Left ventricle myocardium inferior (tissue), 1 donor: ENCODE measurements at regions not wholly inside any gene's neighbourhood (a gene's known extent, or its start where the extent isn't known, plus 50 kb on each side); places are given as distances from the start of the nearest gene placed in this dataset.

Experiments used
- DNase-seq: peaks from one replicate; pipeline ENCODE4 v3.0.0-alpha.2; 2020
- H3K27ac ChIP-seq: fragments of 200-600 bp; replicated peaks from 2 replicates; pipeline ENCODE4 v1.8.0; 2021
- H3K27me3 ChIP-seq: fragments of 200-600 bp; 2 replicates; pipeline ENCODE4 v1.8.0; 2021; ENCODE audit warnings: low read depth
- H3K36me3 ChIP-seq: fragments of 200-600 bp; 2 replicates; pipeline ENCODE4 v1.8.0; 2021
- H3K4me1 ChIP-seq: fragments of 200-600 bp; 2 replicates; pipeline ENCODE4 v1.8.0; 2021
- H3K4me3 ChIP-seq: fragments of 200-600 bp; 2 replicates; pipeline ENCODE4 v1.8.0; 2021; ENCODE audit warnings: mild to moderate bottlenecking, moderate library complexity
- H3K9me3 ChIP-seq: fragments of 200-600 bp; replicated peaks from 2 replicates; pipeline ENCODE4 v1.8.0; 2021
- intact Hi-C: fragments of 100-400 bp; cut with micrococcal nuclease; formaldehyde crosslinking; loops from one replicate; pipeline ENCODE4 v1.11.0; 2022
- TF ChIP-seq, protein P1 (sequence below): fragments of 200-600 bp; IDR thresholded peaks from 2 replicates; pipeline ENCODE4 v1.8.0; 2021; ENCODE audit warnings: antibody characterized with exemption, mild to moderate bottlenecking, borderline replicate concordance
- donor health status: DM: no; HTN: yes; CAD: no; lungs with severe emphysema.

DNA sequence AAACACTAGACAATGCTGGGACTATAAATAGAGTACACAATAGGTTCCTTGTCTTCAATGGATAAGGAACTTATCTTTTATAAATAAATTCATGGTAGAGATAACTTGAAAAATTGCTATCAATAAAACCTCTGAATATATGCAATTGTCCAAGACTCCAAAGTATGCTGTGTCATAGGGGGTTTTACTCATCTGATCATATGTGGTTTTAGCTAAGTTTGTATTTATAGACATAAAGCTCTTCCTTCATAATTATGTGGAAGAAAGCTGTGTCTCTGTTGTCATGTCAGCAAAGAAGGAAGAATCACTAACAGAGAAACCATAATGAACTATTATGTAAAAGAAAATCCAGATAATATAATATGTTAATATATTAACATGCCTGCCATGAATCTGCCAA, 111.5 kb upstream of the ATXN7L3B start:
- TF ChIP-seq, protein P1, sequence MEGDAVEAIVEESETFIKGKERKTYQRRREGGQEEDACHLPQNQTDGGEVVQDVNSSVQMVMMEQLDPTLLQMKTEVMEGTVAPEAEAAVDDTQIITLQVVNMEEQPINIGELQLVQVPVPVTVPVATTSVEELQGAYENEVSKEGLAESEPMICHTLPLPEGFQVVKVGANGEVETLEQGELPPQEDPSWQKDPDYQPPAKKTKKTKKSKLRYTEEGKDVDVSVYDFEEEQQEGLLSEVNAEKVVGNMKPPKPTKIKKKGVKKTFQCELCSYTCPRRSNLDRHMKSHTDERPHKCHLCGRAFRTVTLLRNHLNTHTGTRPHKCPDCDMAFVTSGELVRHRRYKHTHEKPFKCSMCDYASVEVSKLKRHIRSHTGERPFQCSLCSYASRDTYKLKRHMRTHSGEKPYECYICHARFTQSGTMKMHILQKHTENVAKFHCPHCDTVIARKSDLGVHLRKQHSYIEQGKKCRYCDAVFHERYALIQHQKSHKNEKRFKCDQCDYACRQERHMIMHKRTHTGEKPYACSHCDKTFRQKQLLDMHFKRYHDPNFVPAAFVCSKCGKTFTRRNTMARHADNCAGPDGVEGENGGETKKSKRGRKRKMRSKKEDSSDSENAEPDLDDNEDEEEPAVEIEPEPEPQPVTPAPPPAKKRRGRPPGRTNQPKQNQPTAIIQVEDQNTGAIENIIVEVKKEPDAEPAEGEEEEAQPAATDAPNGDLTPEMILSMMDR, result no peak
- no peaks in the 10 kb centered on the region for H3K4me1 ChIP-seq
- H3K27ac ChIP-seq, result no peak overlapping the region
- DNase-seq, result no peak
- no peaks in the 10 kb centered on the region for H3K27me3 ChIP-seq
- no peak overlapping the region for H3K4me3 ChIP-seq
- H3K36me3 ChIP-seq, result no peaks in the 10 kb centered on the region
- intact Hi-C loops, result no loop called here
- H3K9me3 ChIP-seq, result no peaks in the 10 kb centered on the region

DNA sequence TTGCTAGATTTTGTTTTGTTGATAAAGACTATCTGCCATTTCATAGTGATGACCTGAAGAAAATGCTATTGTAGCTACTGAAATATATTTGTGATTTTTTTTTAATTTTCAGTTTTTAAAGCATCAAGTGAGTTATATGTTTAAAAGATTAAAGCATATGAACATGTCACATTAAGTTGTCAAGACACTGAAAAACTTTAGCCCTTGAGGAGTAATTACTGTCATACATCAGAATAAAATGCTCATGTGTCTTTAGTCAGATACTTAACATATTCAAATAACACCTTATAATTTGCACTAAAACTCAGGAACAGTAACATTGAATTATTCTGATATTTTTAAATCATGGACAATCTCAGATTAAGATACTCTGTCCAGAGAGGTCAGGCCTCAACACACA, 108.1 kb upstream of the ATXN7L3B start:
- intact Hi-C loops, result no loop called here
- no peak overlapping the region for H3K4me3 ChIP-seq

DNA sequence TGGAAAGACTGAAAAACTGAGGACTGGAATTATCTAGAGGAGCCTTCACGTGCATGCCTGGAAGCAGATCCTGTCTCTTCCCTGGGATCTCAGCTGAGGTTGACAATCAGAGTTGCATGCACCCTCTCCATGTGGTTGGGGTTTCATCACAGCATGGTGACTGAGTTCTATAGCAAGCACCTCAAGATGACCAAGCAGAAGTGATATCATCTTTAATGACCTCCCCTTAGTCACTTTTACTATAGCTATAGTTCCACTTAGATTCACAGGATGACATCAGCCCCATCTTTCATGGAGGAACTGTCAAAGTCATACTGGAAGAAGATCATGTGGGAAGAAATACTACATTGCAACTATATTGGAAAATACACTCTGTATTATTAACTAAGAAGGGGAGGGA, 105.8 kb upstream of the ATXN7L3B start:
- Histone ChIP-seq H3K9me3 (no peaks in the 10 kb centered on the region), H3K27me3 (no peaks in the 10 kb centered on the region), H3K36me3 (no peaks in the 10 kb centered on the region), H3K27ac (no peak overlapping the region), H3K4me3 (no peak overlapping the region), H3K4me1 (no peaks in the 10 kb centered on the region)
- intact Hi-C loops, result no loop called here
- TF ChIP-seq, protein P1, result no peak
- no peak for DNase-seq

More for the DNA sequence above, 108.1 kb upstream of the ATXN7L3B start:
- no peak for DNase-seq
- H3K36me3 ChIP-seq, result no peaks in the 10 kb centered on the region
- H3K9me3 ChIP-seq, result no peaks in the 10 kb centered on the region
- no peaks in the 10 kb centered on the region for H3K27me3 ChIP-seq
- H3K27ac ChIP-seq, result no peak overlapping the region
- no peaks in the 10 kb centered on the region for H3K4me1 ChIP-seq
- TF ChIP-seq, protein P1, result no peak

DNA sequence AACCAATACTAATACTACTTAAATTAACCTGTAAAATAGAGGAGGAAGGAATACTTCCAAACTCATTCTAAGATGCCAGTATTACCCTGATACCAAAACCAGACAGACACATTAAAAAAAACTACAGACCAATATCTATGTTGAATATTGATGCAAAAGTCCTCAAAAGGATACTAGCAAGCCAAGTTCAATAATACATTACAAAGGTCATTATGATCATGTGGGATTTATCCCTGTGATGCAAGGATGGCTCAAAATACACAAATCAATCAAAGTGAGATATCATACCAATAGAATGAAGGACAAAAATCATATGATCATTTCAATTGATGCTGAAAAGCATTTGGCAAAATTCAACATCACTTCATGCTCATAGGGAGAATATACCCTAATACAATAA, 97.2 kb upstream of the ATXN7L3B start:
- Histone ChIP-seq H3K4me3 (no peak overlapping the region), H3K27ac (no peak overlapping the region), H3K9me3 (no peaks in the 10 kb centered on the region), H3K4me1 (no peaks in the 10 kb centered on the region), H3K36me3 (no peaks in the 10 kb centered on the region), H3K27me3 (no peaks in the 10 kb centered on the region)
- intact Hi-C loops, result no loop called here
- TF ChIP-seq, protein P1, result no peak
- DNase-seq, result no peak

DNA sequence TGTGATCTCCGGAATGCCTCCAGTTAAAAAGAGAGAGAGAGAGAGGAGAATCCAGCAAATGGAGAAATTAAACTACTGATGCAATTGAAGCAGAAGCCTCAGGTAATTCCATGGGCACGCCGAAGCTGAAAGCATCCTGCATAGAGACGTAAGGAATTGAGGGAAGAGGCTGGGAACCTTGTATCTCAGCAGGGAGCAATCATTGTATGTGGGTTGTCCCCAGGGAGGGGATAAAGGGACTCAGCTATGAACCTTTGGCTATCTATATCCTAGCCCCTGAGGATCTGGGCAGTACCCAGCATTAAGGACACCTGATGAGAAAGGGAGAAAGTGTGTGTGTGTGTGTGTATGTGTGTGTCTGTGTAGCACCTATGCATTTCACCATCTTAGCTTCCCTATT, 95.8 kb upstream of the ATXN7L3B start:
- no peak for DNase-seq

More for the DNA sequence above, 95.8 kb upstream of the ATXN7L3B start:
- Histone ChIP-seq H3K27ac (no peak overlapping the region), H3K27me3 (no peaks in the 10 kb centered on the region), H3K9me3 (no peaks in the 10 kb centered on the region), H3K4me1 (no peaks in the 10 kb centered on the region), H3K36me3 (no peaks in the 10 kb centered on the region), H3K4me3 (no peak overlapping the region)
- intact Hi-C loops, result no loop called here
- TF ChIP-seq, protein P1, result no peak
